ENCODE measurements at regions not wholly inside any gene's neighbourhood (a gene's known extent, or its start where the extent isn't known, plus 50 kb on each side); places are given as distances from the start of the nearest gene placed in this dataset.

DNA sequence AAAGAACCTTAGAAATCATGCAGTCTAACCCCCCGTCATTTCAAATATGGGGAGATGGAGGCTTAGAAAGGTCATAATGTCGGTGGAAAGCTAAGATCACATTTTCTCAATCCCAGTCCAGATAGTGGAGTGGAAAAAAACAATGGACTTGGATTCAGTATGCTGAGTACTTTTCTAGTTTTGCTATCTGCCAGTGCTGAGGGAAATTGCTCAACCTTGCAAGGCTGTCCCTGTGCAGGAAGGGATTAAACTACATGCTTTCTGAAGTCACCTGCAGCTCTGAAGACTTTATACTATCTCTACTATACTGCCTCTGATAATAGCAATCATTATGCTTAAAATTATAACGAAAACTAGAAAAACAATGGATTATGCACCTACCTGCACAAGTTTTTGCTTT lies 272.8 kb downstream of the LRIG3 start:
- TF ChIP-seq, protein P1, sequence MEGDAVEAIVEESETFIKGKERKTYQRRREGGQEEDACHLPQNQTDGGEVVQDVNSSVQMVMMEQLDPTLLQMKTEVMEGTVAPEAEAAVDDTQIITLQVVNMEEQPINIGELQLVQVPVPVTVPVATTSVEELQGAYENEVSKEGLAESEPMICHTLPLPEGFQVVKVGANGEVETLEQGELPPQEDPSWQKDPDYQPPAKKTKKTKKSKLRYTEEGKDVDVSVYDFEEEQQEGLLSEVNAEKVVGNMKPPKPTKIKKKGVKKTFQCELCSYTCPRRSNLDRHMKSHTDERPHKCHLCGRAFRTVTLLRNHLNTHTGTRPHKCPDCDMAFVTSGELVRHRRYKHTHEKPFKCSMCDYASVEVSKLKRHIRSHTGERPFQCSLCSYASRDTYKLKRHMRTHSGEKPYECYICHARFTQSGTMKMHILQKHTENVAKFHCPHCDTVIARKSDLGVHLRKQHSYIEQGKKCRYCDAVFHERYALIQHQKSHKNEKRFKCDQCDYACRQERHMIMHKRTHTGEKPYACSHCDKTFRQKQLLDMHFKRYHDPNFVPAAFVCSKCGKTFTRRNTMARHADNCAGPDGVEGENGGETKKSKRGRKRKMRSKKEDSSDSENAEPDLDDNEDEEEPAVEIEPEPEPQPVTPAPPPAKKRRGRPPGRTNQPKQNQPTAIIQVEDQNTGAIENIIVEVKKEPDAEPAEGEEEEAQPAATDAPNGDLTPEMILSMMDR (IDR thresholded peaks at IDR 0.05; ENCODE audit: insufficient read depth, low read depth, low read length, missing control alignments) = no peak
- H3K4me3 ChIP-seq (ENCODE audit: low read depth, low read length) = no peak overlapping the region
- DNase-seq (ENCODE audit: low read depth) = no peak

DNA sequence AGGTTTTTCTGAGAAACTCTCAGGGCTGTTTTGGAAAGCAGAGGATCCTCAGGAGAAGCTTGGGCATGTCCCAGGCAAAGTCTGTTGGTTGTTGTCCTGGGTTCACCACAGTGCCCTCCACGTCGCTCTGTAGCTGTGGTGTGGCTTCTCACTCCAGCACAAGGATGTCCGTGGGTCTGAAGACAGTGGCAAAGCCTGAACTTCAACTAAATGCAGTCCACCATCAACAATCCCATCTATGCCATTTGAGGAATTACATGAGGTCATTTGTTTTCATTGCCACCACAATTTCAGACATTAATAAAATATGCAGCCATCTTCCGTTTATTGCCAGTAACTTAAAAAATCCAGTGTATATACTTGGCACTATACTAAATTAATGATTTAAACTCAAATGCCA lies 272.1 kb downstream of the LRIG3 start:
- TF ChIP-seq, protein P1 (IDR thresholded peaks at IDR 0.05; ENCODE audit: insufficient read depth, low read depth, low read length, missing control alignments) = no peak
- DNase-seq (ENCODE audit: low read depth) = no peak
- no peak overlapping the region for H3K4me3 ChIP-seq (ENCODE audit: low read depth, low read length)

DNA sequence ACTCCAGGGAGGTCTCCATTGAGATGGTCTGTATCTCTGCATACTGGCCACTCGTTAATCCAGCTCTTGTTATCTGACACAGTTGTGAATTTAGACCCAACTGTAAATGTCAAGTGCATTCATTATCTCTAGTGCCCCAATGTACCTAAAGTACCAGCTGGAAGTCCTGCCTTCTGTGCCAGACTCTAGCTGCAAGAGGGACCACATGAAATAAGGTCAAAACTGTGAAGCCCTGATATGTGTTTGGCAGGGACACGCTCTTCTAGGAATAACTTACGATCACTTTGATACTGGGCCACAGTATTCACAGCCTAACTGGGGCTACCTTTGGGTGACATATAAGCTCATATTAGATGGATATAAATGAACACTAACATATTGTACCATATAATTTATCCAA lies 268.5 kb downstream of the LRIG3 start:
- no peak for DNase-seq (ENCODE audit: low read depth)
- TF ChIP-seq, protein P1 (IDR thresholded peaks at IDR 0.05; ENCODE audit: insufficient read depth, low read depth, low read length, missing control alignments) = no peak
- H3K4me3 ChIP-seq (ENCODE audit: low read depth, low read length) = no peak overlapping the region

DNA sequence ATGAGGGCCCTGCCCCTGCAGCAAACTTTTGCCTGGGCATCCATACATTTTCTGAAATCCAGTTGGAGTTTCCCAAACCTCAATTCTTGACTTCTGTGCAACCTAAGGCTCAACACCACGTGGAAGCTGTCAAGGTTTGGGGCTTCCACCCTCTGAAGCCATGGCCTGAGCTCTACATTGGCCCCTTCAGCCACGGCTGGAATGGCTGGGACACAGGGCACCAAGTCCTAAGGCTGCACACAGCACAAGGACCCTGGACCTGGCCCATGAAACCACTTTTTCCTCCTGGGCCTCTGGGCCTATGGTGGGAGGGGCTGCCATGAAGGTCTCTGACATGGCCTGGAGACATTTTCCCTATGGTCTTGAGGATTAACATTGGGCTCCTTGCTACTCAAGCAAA lies 266.3 kb downstream of the LRIG3 start:
- DNase-seq (ENCODE audit: low read depth) = no peak
- TF ChIP-seq, protein P1 (IDR thresholded peaks at IDR 0.05; ENCODE audit: insufficient read depth, low read depth, low read length, missing control alignments) = no peak
- H3K4me3 ChIP-seq (ENCODE audit: low read depth, low read length) = no peak overlapping the region

DNA sequence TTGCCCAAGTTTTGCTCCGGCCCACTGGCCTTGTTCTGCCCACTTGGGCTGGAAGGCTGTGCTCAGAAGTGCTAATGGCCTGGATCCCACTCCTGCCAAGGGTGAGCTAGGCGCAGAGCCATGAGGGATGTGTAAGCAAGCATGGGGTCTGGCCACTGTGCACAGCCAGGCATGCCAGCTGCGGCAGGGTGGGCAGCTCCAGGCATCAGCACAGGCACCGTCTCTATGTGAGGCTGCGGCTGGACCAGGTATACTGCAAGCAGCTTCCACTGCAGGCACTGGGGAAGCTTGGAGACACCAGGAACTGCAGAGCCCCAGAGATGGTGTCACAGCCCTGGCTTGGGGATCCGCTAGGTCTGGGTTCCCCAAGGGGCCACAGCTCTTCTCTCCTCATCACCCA lies 264.9 kb downstream of the LRIG3 start:
- H3K4me3 ChIP-seq (ENCODE audit: low read depth, low read length) = no peak overlapping the region
- TF ChIP-seq, protein P1 (IDR thresholded peaks at IDR 0.05; ENCODE audit: insufficient read depth, low read depth, low read length, missing control alignments) = no peak
- DNase-seq (ENCODE audit: low read depth) = no peak

DNA sequence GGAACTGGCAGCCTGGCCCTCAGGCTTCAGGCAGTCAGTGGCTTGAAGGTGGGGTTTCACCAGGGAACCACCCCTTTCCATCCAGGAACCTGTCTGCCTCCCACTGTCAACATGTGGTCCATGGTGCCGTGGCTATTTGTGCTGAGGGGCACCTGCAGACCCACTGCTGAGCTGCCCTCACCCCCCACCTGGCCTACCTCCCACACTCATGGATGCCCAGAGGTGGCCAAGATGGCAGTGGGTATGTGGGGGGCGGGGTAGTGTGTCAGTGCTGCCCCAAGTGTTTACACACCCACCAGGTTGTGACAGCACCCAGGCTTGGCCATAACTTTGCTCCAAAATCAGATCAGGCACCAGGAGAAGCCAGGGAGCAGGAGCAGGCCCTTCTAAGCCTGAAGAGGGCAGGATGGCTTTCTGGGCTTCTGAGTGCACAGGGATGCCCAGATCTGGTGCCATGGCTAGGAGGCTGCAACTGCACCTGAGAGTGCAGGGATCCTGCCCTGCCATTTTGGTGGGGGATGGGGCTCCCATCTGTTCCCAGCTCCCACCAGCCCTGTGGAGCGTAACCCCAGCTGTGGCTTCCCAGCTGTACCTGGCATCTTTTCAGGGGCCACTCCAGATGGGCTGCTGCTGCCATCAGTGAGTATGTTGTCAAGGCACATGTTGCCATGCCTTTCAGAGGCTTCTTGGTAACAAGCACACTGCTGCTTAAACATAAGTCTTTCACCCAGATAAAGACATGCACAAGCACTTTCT lies 263.9 kb downstream of the LRIG3 start:
- TF ChIP-seq, protein P1 (IDR thresholded peaks at IDR 0.05; ENCODE audit: insufficient read depth, low read depth, low read length, missing control alignments) = no peak
- DNase-seq (ENCODE audit: low read depth) = no peak
- H3K4me3 ChIP-seq (ENCODE audit: low read depth, low read length) = no peak overlapping the region

DNA sequence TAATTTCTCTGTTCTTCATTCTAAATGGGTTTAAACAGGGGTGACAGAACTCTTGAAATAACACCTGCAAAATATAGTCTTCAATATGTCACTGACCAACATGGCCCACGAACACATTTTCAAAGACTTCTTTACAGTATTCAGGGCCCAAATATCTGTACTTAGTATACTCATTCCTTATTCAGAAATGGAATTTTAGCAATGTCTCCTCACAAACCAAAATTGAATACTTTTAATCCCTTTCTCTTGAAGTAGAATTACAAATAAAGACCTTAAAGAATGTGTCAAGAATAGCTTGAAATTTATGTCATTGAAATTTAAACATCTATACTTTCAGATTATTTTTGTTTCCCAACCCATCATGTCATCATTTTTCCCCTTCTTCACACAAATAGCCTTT lies 263.1 kb downstream of the LRIG3 start:
- TF ChIP-seq, protein P1 (IDR thresholded peaks at IDR 0.05; ENCODE audit: insufficient read depth, low read depth, low read length, missing control alignments) = no peak
- H3K4me3 ChIP-seq (ENCODE audit: low read depth, low read length) = no peak overlapping the region
- DNase-seq (ENCODE audit: low read depth) = no peak

Data from GM12865 (cell line).